ENCODE measurements at regions not wholly inside any gene's neighbourhood (a gene's known extent, or its start where the extent isn't known, plus 50 kb on each side); places are given as distances from the start of the nearest gene placed in this dataset.

DNA sequence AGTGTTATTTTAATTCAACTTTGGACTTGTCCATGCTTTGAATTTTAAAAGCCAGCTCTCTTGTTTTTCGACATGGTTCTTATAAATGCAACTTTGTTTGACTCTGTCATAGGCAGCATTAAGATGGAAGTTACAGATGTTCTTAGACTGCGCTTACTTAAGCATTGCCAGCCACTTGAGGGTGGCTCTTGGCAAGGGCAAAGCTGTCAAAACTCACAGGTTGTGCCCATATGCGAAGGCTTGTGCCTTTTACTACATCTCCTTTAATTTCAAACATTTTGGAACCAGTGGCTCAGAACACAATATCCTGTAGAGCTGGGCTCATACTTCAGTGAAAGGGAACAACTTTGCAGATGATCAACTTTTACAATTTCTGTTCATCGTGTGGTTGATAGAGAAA, 135.5 kb downstream of the TRAM1L1 start (continued):
- TF ChIP-seq, protein P1, sequence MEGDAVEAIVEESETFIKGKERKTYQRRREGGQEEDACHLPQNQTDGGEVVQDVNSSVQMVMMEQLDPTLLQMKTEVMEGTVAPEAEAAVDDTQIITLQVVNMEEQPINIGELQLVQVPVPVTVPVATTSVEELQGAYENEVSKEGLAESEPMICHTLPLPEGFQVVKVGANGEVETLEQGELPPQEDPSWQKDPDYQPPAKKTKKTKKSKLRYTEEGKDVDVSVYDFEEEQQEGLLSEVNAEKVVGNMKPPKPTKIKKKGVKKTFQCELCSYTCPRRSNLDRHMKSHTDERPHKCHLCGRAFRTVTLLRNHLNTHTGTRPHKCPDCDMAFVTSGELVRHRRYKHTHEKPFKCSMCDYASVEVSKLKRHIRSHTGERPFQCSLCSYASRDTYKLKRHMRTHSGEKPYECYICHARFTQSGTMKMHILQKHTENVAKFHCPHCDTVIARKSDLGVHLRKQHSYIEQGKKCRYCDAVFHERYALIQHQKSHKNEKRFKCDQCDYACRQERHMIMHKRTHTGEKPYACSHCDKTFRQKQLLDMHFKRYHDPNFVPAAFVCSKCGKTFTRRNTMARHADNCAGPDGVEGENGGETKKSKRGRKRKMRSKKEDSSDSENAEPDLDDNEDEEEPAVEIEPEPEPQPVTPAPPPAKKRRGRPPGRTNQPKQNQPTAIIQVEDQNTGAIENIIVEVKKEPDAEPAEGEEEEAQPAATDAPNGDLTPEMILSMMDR (conservative IDR thresholded peaks at IDR 0.05; ENCODE audit: low read depth in 2 of 2): no peak
- TF ChIP-seq STAT1 (IDR thresholded peaks at IDR 0.05; ENCODE audit: unreplicated experiment) (no peak), NANOG (IDR thresholded peaks at IDR 0.05; ENCODE audit: borderline replicate concordance) (no peak), EZH2 (IDR thresholded peaks at IDR 0.05; ENCODE audit: low read depth, unreplicated experiment) (no peak)
- TF ChIP-seq, protein P2, sequence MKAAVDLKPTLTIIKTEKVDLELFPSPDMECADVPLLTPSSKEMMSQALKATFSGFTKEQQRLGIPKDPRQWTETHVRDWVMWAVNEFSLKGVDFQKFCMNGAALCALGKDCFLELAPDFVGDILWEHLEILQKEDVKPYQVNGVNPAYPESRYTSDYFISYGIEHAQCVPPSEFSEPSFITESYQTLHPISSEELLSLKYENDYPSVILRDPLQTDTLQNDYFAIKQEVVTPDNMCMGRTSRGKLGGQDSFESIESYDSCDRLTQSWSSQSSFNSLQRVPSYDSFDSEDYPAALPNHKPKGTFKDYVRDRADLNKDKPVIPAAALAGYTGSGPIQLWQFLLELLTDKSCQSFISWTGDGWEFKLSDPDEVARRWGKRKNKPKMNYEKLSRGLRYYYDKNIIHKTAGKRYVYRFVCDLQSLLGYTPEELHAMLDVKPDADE (IDR thresholded peaks at IDR 0.05): no peak

DNA sequence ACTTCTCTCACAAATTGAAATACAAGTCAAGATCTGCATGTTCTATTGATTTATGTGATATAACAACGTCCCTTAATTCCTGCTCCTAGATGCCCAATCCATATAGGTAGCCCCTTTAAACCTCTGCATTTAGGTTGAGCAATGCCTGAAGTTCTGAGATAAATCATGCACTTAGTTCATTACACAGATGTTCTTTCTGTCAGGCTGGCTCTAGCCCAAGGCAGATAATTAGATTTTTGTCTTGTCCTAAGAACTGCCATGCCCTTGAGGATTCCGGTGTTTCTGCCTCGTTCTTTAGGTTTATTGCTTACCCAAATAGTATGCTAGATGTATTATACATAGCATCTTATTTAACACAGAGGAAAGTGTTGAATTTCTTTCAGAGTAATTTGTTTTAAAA, 143.1 kb downstream of the TRAM1L1 start:
- no peaks in the 10 kb centered on the region for H3K4me1 Mint-ChIP-seq
- no peak overlapping the region for H3K27ac Mint-ChIP-seq
- TF ChIP-seq JUNB (IDR thresholded peaks at IDR 0.05; ENCODE audit: unreplicated experiment) (no peak), CREB1 (CRISPR knock-in tag; IDR thresholded peaks at IDR 0.05; ENCODE audit: low read depth) (no peak), STAT1 (IDR thresholded peaks at IDR 0.05; ENCODE audit: unreplicated experiment) (no peak), POLR2AphosphoS5 (IDR thresholded peaks at IDR 0.05; ENCODE audit: low read depth) (no peak), NANOG (IDR thresholded peaks at IDR 0.05; ENCODE audit: borderline replicate concordance) (no peak), ZNF114 (CRISPR knock-in tag; IDR thresholded peaks at IDR 0.05) (no peak), ZNF331 (CRISPR knock-in tag; IDR thresholded peaks at IDR 0.05; ENCODE audit: low read depth) (no peak), EZH2phosphoT487 (IDR thresholded peaks at IDR 0.05; ENCODE audit: unreplicated experiment) (no peak)
- TF ChIP-seq, protein P3, sequence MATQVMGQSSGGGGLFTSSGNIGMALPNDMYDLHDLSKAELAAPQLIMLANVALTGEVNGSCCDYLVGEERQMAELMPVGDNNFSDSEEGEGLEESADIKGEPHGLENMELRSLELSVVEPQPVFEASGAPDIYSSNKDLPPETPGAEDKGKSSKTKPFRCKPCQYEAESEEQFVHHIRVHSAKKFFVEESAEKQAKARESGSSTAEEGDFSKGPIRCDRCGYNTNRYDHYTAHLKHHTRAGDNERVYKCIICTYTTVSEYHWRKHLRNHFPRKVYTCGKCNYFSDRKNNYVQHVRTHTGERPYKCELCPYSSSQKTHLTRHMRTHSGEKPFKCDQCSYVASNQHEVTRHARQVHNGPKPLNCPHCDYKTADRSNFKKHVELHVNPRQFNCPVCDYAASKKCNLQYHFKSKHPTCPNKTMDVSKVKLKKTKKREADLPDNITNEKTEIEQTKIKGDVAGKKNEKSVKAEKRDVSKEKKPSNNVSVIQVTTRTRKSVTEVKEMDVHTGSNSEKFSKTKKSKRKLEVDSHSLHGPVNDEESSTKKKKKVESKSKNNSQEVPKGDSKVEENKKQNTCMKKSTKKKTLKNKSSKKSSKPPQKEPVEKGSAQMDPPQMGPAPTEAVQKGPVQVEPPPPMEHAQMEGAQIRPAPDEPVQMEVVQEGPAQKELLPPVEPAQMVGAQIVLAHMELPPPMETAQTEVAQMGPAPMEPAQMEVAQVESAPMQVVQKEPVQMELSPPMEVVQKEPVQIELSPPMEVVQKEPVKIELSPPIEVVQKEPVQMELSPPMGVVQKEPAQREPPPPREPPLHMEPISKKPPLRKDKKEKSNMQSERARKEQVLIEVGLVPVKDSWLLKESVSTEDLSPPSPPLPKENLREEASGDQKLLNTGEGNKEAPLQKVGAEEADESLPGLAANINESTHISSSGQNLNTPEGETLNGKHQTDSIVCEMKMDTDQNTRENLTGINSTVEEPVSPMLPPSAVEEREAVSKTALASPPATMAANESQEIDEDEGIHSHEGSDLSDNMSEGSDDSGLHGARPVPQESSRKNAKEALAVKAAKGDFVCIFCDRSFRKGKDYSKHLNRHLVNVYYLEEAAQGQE (IDR thresholded peaks at IDR 0.05; ENCODE audit: unreplicated experiment): no peak
- TF ChIP-seq, protein P4, sequence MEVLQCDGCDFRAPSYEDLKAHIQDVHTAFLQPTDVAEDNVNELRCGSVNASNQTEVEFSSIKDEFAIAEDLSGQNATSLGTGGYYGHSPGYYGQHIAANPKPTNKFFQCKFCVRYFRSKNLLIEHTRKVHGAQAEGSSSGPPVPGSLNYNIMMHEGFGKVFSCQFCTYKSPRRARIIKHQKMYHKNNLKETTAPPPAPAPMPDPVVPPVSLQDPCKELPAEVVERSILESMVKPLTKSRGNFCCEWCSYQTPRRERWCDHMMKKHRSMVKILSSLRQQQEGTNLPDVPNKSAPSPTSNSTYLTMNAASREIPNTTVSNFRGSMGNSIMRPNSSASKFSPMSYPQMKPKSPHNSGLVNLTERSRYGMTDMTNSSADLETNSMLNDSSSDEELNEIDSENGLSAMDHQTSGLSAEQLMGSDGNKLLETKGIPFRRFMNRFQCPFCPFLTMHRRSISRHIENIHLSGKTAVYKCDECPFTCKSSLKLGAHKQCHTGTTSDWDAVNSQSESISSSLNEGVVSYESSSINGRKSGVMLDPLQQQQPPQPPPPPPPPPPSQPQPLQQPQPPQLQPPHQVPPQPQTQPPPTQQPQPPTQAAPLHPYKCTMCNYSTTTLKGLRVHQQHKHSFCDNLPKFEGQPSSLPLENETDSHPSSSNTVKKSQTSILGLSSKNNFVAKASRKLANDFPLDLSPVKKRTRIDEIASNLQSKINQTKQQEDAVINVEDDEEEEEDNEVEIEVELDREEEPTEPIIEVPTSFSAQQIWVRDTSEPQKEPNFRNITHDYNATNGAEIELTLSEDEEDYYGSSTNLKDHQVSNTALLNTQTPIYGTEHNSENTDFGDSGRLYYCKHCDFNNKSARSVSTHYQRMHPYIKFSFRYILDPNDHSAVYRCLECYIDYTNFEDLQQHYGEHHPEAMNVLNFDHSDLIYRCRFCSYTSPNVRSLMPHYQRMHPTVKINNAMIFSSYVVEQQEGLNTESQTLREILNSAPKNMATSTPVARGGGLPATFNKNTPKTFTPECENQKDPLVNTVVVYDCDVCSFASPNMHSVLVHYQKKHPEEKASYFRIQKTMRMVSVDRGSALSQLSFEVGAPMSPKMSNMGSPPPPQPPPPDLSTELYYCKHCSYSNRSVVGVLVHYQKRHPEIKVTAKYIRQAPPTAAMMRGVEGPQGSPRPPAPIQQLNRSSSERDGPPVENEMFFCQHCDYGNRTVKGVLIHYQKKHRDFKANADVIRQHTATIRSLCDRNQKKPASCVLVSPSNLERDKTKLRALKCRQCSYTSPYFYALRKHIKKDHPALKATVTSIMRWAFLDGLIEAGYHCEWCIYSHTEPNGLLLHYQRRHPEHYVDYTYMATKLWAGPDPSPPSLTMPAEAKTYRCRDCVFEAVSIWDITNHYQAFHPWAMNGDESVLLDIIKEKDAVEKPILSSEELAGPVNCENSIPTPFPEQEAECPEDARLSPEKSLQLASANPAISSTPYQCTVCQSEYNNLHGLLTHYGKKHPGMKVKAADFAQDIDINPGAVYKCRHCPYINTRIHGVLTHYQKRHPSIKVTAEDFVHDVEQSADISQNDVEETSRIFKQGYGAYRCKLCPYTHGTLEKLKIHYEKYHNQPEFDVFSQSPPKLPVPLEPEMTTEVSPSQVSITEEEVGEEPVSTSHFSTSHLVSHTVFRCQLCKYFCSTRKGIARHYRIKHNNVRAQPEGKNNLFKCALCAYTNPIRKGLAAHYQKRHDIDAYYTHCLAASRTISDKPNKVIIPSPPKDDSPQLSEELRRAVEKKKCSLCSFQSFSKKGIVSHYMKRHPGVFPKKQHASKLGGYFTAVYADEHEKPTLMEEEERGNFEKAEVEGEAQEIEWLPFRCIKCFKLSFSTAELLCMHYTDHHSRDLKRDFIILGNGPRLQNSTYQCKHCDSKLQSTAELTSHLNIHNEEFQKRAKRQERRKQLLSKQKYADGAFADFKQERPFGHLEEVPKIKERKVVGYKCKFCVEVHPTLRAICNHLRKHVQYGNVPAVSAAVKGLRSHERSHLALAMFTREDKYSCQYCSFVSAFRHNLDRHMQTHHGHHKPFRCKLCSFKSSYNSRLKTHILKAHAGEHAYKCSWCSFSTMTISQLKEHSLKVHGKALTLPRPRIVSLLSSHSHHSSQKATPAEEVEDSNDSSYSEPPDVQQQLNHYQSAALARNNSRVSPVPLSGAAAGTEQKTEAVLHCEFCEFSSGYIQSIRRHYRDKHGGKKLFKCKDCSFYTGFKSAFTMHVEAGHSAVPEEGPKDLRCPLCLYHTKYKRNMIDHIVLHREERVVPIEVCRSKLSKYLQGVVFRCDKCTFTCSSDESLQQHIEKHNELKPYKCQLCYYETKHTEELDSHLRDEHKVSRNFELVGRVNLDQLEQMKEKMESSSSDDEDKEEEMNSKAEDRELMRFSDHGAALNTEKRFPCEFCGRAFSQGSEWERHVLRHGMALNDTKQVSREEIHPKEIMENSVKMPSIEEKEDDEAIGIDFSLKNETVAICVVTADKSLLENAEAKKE (CRISPR knock-in tag; IDR thresholded peaks at IDR 0.05): no peak

More for the DNA sequence above, 143.1 kb downstream of the TRAM1L1 start:
- Histone ChIP-seq H3K4me3 (no peak overlapping the region), H3F3A (replicated peaks; ENCODE audit: low read depth) (no peaks in the 10 kb centered on the region), H2AFZ (no peak overlapping the region), H3K27me3 (ENCODE audit: insufficient read depth) (no peaks in the 10 kb centered on the region), H3K79me2 (replicated peaks; ENCODE audit: insufficient read depth) (no peaks in the 10 kb centered on the region), H3K4me1 (ENCODE audit: insufficient read depth) (no peaks in the 10 kb centered on the region), H3K4me2 (no peak overlapping the region), H4K20me1 (replicated peaks; ENCODE audit: insufficient read depth) (no peaks in the 10 kb centered on the region), H3K36me3 (ENCODE audit: insufficient read depth) (no peaks in the 10 kb centered on the region), H3K27ac (ENCODE audit: low read depth) (no peak overlapping the region), H3K9me2 (ENCODE audit: insufficient read depth) (no peaks in the 10 kb centered on the region)
- H3K9me3 Mint-ChIP-seq: no peaks in the 10 kb centered on the region
- H3K27me3 Mint-ChIP-seq (ENCODE audit: insufficient read depth, low read depth, poor library complexity): no peaks in the 10 kb centered on the region
- H3K4me3 Mint-ChIP-seq: no peak overlapping the region
- ATAC-seq (no peak), DNase-seq (ENCODE audit: low spot score) (no peak)
- no peaks in the 10 kb centered on the region for H3K36me3 Mint-ChIP-seq (ENCODE audit: low read depth)

Data from GM23338 (cell line).